ENCODE measurements at regions not wholly inside any gene's neighbourhood (a gene's known extent, or its start where the extent isn't known, plus 50 kb on each side); places are given as distances from the start of the nearest gene placed in this dataset.

DNA sequence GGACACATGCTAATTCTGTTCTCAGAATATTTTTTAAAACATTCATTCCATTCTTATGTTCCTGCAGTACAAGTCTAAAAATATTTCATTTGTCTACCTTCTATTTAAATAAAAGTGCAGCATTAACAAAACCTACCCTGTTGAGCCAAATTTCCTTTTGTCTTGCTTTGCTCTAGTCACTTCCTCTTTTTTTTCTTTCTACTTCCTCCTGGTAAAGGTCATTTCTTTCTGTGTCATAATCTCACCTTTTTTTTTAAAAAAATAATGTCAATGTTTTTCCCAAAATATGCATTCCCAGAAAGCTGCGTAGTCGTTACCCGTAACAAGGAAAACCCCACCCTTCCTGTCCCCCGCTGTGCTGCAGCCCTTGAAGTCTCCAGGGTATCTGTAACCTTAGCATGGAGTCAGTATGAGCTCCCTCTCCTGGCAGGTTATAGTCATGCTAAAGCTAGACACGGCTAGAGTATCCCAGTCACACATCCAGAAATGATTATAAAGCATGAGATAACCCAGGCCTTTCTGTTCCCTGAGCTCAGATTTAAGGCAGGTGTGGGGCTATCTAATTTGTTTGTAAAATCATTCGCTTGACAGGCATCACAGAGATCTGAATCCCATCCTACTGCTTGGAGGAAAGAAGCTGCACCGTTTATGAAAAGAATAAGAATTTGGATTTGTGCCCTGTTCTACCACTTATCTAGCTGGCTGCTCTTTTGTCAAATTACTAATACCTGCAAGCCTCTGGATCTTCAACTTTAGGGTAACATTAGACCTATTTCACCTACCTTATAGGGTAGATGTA, 51.1 kb upstream of the EED start:
- TF ChIP-seq SPI1 (IDR thresholded peaks at IDR 0.05; ENCODE audit: low read depth, low read length) (peak; percentile 98), POLR2AphosphoS5 (IDR thresholded peaks at IDR 0.05; ENCODE audit: low read depth, low read length) (no peak)
- FAIRE-seq (peak; percentile 70), DNase-seq (ENCODE audit: insufficient read length, low spot score) (peak; percentile 48)

DNA sequence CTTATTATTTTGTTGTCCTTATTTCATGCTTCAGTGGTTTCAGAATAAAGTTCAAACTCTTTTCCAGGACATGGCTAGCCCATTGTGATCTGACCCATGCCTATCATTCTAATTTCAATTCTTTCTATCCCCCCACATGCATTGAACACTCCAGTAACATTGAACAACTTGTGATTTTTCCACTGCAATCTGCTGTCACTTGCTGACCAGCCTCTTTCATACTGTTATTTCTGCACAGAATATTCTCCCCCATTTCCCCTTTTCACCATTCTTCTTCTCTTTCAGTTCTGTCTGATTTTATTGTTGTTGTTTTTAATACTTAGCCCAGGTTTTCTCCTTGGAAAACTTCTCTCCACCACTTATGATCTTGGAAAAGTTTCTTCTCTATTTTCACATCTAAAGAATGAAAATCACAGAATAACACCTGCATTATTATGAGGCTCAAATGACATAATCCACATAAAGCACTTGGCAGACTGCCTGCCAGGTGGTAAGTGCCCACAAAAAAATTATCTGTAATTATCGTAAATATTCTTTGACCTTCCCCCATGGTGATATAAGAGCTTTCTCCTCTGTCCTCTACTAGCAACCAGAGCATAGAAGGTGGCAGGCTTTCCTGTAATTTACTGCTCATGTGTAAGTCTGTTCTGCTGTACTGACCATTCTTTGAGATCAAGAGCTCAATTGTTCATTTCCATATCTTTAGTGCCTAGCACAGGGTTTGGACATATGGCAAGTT, 51.9 kb upstream of the EED start:
- DNase-seq (ENCODE audit: insufficient read length, low spot score) (no peak), FAIRE-seq (peak; percentile 65)
- TF ChIP-seq SPI1 (IDR thresholded peaks at IDR 0.05; ENCODE audit: low read depth, low read length) (peak; percentile 51), POLR2AphosphoS5 (IDR thresholded peaks at IDR 0.05; ENCODE audit: low read depth, low read length) (no peak)

DNA sequence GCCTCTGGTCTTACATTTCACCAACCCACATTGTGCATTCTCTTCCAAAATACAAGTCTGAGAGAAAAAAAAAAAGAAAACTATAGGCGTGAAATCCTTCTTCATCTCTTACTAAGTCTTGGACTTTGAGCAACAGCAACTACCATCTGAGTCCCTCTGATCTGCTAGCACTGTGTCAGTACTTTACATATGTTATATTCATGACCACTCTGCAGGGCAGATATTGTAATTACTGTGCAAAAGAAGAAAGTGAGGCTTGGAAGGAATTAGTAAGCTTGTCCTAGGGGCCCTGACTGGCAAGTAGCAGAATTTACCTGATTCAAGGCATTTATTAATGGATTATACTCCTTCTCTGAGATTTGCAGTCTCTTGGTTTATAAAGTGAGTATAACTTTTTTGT, 52.7 kb upstream of the EED start:
- no peak for DNase-seq (ENCODE audit: insufficient read length, low spot score)
- TF ChIP-seq POU2F2 (IDR thresholded peaks at IDR 0.05; ENCODE audit: low read depth, low read length) (no peak), PAX5 (IDR thresholded peaks at IDR 0.05; ENCODE audit: insufficient read depth, low read length, severe bottlenecking) (no peak), SPI1 (IDR thresholded peaks at IDR 0.05; ENCODE audit: low read depth, low read length) (no peak), POLR2A (IDR thresholded peaks at IDR 0.05; ENCODE audit: low read depth, low read length) (no peak), TAF1 (IDR thresholded peaks at IDR 0.05; ENCODE audit: low read depth, low read length) (no peak), POLR2AphosphoS5 (IDR thresholded peaks at IDR 0.05; ENCODE audit: low read depth, low read length) (no peak)
- no peak for FAIRE-seq

DNA sequence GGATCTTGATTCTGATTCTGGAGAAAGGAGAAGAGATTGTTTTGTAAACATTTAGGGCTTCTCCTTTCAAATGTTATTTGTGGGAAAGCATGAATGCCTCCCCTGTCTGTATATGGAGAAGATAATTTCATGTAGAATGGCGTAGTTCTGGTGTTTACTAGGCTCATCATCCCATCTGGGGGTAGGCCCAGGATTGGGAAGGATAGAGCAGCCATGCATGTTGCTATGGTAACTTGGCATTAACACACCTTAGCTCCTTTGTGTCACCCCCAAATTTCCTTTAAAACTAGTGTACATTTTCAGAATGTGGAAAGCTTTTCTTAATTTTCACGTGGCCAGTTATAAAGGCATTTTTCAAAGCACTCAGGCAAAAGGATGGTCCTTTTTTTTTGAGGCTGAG, 57.5 kb upstream of the EED start:
- DNase-seq (ENCODE audit: insufficient read length, low spot score) (no peak), FAIRE-seq (no peak)
- TF ChIP-seq PAX5 (IDR thresholded peaks at IDR 0.05; ENCODE audit: insufficient read depth, low read length, severe bottlenecking) (no peak), POU2F2 (IDR thresholded peaks at IDR 0.05; ENCODE audit: low read depth, low read length) (no peak), TAF1 (IDR thresholded peaks at IDR 0.05; ENCODE audit: low read depth, low read length) (no peak), POLR2A (IDR thresholded peaks at IDR 0.05; ENCODE audit: low read depth, low read length) (no peak), POLR2AphosphoS5 (IDR thresholded peaks at IDR 0.05; ENCODE audit: low read depth, low read length) (no peak), SPI1 (IDR thresholded peaks at IDR 0.05; ENCODE audit: low read depth, low read length) (no peak)

DNA sequence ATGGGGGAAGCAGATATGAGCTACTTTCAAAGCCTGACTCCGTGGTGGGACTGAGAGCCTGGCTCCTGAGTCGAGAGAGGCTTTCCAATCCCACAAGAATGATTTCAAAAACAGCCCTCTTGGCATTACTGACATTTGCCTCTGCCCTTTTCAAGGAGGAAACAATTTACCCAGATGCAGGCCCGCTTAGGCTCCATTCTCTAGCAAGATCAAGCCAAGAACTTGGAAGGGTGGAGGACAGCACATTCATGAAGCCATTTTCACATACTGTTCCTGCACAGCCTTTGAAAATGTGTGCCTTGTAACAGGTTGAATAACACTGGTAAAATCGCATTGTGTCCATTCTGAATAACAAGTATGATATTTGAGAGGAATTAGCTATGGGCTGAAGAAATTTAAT, 58.2 kb upstream of the EED start:
- TF ChIP-seq PAX5 (IDR thresholded peaks at IDR 0.05; ENCODE audit: insufficient read depth, low read length, severe bottlenecking) (no peak), POLR2A (IDR thresholded peaks at IDR 0.05; ENCODE audit: low read depth, low read length) (no peak), TAF1 (IDR thresholded peaks at IDR 0.05; ENCODE audit: low read depth, low read length) (no peak), POU2F2 (IDR thresholded peaks at IDR 0.05; ENCODE audit: low read depth, low read length) (no peak), POLR2AphosphoS5 (IDR thresholded peaks at IDR 0.05; ENCODE audit: low read depth, low read length) (no peak), SPI1 (IDR thresholded peaks at IDR 0.05; ENCODE audit: low read depth, low read length) (no peak)
- no peak for FAIRE-seq

DNA sequence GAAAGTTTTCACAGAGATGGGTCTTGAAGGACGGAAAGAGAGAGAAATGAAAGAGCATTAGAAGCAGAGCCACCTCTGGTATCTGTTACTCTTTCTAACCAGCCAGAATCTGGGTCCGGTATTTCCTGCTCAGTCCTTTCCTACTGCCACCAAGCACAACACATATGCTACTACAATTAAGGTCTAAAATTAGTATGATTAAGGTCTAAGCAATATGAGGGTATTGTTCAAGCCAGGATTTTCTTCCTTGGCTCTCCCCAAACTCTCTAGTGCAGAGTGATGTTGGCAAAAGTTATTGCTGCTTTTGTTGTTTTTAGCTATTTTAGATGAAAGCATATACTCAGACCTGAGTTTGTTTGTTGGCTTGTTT, 59.2 kb upstream of the EED start:
- TF ChIP-seq POLR2A (IDR thresholded peaks at IDR 0.05; ENCODE audit: low read depth, low read length) (no peak), TAF1 (IDR thresholded peaks at IDR 0.05; ENCODE audit: low read depth, low read length) (no peak), PAX5 (IDR thresholded peaks at IDR 0.05; ENCODE audit: insufficient read depth, low read length, severe bottlenecking) (no peak), SPI1 (IDR thresholded peaks at IDR 0.05; ENCODE audit: low read depth, low read length) (no peak), POLR2AphosphoS5 (IDR thresholded peaks at IDR 0.05; ENCODE audit: low read depth, low read length) (no peak), POU2F2 (IDR thresholded peaks at IDR 0.05; ENCODE audit: low read depth, low read length) (no peak)
- DNase-seq (ENCODE audit: insufficient read length, low spot score) (no peak), FAIRE-seq (no peak)

More for the DNA sequence above, 58.2 kb upstream of the EED start:
- no peak for DNase-seq (ENCODE audit: insufficient read length, low spot score)

DNA sequence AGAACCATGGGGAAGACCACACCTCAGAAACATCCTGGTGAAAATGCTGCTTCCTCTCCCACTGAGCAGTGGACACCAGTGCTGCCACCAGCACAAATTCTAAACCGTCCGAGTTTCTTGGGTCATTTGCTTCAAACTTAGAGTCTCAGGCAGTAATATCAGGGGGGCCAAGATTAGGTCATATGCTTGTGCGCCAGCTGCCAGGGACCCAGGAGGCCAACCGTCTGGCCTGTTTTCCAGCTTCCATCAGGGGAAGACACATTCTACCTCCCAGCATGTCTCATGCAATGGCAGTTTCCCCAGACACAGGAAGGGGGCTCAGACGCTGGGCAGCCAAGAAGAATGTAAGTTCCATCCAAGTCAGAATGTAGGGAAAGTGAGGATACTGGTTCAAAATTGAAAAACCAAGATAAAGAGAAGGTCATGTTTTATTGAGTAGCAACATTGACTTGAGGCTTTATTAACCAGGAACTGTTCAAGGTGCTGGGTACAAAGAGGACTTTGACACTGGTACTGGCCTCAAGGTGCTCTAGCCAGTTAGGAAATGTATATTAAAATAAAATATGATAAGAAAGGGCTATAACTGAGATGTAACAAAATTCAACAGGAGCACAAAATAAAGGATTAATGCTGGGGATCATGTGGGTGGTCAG, 59.7 kb upstream of the EED start:
- FAIRE-seq (no peak), DNase-seq (ENCODE audit: insufficient read length, low spot score) (no peak)
- TF ChIP-seq PAX5 (IDR thresholded peaks at IDR 0.05; ENCODE audit: insufficient read depth, low read length, severe bottlenecking) (no peak), POU2F2 (IDR thresholded peaks at IDR 0.05; ENCODE audit: low read depth, low read length) (no peak), POLR2A (IDR thresholded peaks at IDR 0.05; ENCODE audit: low read depth, low read length) (no peak), POLR2AphosphoS5 (IDR thresholded peaks at IDR 0.05; ENCODE audit: low read depth, low read length) (no peak), SPI1 (IDR thresholded peaks at IDR 0.05; ENCODE audit: low read depth, low read length) (no peak), TAF1 (IDR thresholded peaks at IDR 0.05; ENCODE audit: low read depth, low read length) (no peak)

DNA sequence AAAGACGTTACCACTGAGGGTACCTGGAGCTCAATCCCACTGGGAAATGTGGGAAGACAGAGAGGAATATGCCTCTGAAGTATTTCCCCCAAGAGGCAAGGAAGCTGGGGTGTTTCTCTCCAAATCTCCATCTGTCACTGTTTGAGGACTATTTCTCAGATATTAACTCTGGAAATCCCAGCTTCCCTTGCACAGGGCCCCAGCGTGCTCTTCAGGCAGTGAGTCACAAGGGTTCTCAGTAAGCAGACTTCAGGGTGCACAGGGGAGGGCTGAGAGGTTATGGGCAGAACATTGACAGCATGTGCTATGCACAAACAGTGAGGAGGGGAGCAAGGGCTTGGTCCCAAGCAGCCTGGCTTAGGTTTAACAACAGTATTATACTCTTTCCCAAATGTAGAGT, 60.9 kb upstream of the EED start:
- no peak for FAIRE-seq
- DNase-seq (ENCODE audit: insufficient read length, low spot score): no peak
- TF ChIP-seq TAF1 (IDR thresholded peaks at IDR 0.05; ENCODE audit: low read depth, low read length) (no peak), POU2F2 (IDR thresholded peaks at IDR 0.05; ENCODE audit: low read depth, low read length) (no peak), SPI1 (IDR thresholded peaks at IDR 0.05; ENCODE audit: low read depth, low read length) (no peak), POLR2AphosphoS5 (IDR thresholded peaks at IDR 0.05; ENCODE audit: low read depth, low read length) (no peak), PAX5 (IDR thresholded peaks at IDR 0.05; ENCODE audit: insufficient read depth, low read length, severe bottlenecking) (no peak), POLR2A (IDR thresholded peaks at IDR 0.05; ENCODE audit: low read depth, low read length) (no peak)

DNA sequence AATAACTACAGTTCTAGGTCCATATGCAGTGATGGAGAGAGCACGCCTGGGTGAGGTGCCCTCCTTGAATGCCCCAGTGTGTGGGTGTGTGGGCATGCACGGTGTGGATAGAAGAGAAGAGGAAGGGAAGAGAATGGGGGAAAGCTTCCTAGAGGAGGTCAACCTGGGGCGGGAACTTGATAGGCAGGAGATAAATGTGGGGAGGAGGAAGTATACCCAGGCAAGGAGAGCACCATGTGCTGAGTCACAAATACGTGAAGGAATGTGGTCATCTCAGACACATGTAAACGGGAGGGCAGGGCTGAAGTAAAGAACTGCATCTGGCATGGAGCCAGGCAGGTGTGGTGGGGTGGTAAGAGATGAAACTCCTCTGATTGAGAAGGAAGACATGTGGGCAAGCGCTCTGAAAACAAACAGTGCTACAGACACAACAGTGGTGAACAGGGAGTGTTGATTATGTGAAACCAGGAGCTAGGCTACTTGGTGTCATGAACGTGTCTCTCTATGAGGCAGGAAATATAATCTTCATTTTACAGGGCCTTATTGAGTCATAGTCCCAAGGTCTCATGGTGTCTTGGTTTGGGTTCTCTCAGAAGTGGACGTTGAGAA, 61.5 kb upstream of the EED start:
- DNase-seq (ENCODE audit: insufficient read length, low spot score) (no peak), FAIRE-seq (peak; percentile 77)
- TF ChIP-seq POLR2A (IDR thresholded peaks at IDR 0.05; ENCODE audit: low read depth, low read length) (no peak), PAX5 (IDR thresholded peaks at IDR 0.05; ENCODE audit: insufficient read depth, low read length, severe bottlenecking) (no peak), TAF1 (IDR thresholded peaks at IDR 0.05; ENCODE audit: low read depth, low read length) (no peak), SPI1 (IDR thresholded peaks at IDR 0.05; ENCODE audit: low read depth, low read length) (no peak), POU2F2 (IDR thresholded peaks at IDR 0.05; ENCODE audit: low read depth, low read length) (no peak), POLR2AphosphoS5 (IDR thresholded peaks at IDR 0.05; ENCODE audit: low read depth, low read length) (no peak)

Measured in GM12891 (cell line).